Stimulated activated CD4-positive, alpha-beta T cell treated with anti-CD3 and anti-CD28 coated beads, Interleukin-15, amount 100 ng/mL, for 48 hours (primary cell): ENCODE measurements at regions not wholly inside any gene's neighbourhood (a gene's known extent, or its start where the extent isn't known, plus 50 kb on each side); places are given as distances from the start of the nearest gene placed in this dataset.

Experiments
- DNase-seq, 2 donors: peaks; one replicate each; pipeline ENCODE4 v3.0.0-alpha.2; 2020; ENCODE audit warnings: low read depth in 2 of 2

DNA sequence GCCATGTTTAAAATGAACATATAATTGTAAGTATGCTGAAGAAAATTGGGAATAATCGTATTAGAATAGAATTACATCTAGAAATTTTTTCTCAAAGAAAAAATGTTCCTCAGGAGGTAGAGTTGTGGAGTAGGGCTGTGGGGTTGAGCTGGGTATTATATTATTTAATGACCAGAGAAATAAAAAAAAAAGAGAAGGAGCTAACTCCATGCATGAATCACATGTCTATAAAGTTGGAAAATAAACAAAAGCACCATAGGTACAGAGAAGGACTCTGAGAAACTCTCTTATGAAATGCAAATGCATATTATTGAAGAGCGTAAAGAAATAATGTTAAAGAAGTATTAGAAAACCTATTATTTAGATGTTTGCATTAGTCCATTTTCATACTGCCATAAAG is 405.5 kb downstream of the EFNB2 start:
- no peak for DNase-seq

DNA sequence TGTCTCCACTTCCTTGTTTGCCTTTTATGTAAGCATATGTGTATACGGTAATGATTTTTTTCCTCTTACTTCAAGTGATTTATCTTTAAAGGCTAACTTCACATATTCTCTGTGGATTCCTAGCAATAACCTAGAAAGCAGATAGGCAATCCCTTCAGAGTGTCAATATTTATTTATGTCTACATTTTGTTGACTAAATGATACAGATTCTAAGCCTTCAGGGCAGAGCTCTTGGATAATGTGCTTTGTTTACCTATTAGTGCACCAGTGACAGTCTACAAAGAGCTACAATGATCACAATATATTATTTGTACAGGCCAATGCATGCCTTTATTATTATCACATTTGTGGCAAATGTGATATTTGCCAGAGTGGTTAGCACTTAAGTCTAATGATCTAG is 406.2 kb downstream of the EFNB2 start:
- no peak for DNase-seq

DNA sequence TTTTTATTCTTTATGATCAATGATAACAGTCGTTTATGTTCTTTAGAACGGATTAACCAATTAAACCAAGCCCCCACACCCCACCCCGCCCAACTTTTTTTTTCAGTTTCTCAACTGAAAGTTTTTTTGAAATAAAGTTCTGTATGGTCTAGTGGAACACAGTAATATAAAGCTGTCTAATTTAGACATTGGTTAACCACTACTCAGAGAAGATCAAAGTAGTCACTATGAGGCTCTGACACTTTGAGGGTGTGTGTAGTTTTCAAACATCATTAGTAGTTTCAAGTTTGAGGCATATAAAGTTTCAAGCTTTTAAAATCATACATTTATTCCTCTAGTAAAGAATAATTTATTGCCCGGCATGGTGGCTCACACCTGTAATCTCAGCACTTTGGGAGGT is 413.2 kb downstream of the EFNB2 start:
- DNase-seq, result no peak

DNA sequence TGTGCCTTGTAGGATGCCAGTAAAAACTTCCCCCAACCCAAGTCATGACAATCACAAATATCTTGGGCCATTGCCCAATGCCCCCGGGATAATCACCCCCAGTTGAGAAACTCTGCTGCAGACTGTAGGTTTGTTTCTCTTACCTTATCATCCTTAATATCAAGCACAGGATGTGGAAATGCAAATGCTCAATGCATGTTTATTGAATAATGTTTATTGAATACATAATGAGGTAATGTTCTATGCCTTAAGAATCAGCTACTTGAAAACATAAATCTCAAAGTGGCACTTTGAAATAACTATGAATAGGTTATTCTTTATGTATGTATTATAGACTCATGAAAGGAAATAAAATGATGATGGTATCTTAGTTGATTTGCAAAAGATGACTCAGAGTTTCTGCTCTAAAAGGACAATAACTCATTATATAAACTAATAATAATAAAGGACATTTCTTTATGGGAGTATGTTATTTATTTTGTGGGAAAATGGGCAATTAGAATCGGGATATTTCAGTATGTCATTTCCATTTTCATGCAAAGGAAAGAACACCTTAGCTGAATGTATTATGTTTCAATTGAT is 414.2 kb downstream of the EFNB2 start:
- DNase-seq, result no peak

DNA sequence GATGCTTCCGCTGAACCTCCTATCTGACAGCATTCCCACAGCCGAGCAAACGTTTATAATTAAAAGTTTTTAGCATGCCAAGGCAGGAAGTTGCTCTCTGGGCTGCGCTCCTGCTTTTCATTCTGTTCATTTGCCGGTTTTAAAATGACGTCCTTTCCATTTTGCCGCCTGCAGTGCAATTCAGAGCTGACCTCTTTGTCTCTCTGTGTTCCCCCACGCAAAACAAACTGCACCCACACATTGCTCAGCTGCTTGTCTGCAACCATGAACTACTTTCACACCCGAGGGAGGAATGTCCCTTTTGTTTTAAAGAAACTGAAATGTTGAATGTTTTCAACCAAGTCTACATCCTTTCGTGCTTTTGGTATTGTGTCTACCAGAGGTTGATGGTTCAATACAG is 416.5 kb downstream of the EFNB2 start:
- no peak for DNase-seq

DNA sequence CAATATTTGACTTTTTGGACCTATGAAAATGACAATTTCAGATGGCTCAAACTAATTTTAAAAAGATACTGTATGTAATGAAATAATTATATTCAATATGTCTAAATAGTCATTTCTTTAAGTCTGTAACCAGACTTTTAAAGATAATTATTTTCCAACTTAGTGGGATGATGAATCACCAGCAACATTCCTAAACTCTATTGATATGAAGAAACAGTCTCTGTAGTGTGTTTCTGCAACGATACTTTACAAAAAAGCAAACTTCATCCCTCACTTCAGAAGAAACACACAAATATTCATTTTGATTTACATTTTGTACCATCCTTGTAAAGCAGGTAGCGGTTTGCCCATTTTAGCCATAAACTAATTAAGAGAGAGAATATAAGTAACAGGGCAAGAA is 417.4 kb downstream of the EFNB2 start:
- DNase-seq, result no peak

DNA sequence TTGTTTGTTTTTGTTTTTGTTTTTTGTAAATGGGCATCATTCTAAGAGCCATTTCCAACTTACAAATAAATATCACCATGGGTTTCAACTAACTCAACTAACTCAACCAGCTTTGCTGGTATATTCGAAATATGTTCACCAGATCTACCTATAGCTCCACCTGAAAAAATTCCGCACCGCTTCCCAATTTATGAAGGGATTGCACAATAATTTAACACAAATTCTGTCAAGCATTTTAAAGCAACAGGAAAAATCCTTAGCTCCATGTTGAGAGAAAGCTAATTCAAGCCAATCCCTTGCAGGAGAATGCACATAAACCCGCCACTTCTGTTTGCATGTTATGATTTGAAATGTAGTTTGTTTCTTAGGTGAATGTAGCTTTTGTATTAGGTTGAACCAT is 417.8 kb downstream of the EFNB2 start:
- no peak for DNase-seq

DNA sequence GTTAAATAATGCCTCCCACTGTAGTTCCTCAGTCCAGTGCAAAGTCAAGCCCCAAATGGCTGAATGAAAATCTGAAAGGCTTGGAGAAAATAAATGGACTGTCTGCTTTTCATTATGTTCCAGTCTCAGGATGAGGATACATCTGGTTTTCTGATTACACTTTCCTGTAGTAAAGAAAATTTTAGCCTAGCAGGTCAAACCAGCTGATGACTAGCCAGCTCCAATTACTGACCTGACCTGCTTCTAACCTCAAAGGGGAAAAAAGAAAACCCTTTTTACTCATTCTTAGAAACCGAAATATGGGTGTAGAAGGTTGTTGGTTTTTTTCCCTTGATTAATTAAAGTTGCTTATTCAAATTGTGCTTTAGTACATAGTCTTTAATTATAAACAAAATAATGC is 418.4 kb downstream of the EFNB2 start:
- DNase-seq, result no peak

DNA sequence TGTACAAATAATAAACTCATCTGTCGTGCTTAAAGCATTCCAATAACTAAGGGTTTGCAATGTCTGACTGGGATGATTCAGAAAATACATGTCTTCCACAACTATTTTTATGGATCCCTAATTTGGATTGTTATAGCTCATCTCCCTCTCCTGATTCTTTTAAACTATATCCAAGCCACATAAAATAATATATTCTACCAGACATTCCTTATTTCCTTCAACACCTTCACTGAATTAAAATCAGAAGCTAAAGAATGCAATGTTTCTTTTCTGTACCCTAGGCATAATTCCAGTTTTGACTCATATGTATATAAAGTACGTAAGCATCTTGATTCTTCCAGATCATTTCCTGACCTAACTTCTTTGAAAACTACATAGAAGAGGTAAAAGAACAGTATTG is 420.4 kb downstream of the EFNB2 start:
- DNase-seq, result no peak

DNA sequence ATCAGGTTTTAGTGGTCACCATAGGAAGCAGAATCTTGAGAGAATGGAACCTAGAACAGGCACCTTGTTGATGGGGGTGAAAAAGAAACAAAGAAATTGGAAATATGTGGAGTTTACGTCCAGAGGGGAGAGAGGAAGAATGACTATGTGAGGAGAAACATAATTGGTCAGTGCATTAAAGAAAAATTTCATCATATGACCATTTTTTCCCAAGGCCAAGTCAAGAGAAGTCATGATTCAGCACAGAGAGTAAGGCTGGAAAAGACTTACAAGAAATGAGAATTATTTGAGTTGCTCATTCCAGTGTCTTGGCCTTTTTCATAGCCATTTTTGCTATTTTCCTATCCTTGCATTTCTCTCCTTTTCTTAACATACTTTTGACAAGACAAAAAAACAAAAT is 421.7 kb downstream of the EFNB2 start:
- DNase-seq, result no peak

DNA sequence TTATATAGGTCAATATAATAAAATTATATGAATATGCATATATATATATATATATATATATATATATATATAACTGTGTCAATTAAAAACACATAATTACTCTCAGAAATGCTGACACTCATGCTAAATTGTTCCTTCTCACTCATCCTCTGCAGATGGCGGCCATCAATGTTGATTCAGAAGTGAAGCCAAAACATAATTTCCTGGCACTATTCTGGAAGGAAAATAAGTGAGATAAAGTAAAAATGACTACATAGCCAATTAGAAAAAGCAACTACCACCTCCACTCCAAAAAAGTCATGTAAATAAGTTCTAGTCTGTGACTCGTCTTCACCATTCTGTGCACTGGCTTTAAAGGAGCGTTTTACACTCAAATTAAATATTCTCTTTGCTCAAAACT is 423.3 kb downstream of the EFNB2 start:
- DNase-seq, result no peak

DNA sequence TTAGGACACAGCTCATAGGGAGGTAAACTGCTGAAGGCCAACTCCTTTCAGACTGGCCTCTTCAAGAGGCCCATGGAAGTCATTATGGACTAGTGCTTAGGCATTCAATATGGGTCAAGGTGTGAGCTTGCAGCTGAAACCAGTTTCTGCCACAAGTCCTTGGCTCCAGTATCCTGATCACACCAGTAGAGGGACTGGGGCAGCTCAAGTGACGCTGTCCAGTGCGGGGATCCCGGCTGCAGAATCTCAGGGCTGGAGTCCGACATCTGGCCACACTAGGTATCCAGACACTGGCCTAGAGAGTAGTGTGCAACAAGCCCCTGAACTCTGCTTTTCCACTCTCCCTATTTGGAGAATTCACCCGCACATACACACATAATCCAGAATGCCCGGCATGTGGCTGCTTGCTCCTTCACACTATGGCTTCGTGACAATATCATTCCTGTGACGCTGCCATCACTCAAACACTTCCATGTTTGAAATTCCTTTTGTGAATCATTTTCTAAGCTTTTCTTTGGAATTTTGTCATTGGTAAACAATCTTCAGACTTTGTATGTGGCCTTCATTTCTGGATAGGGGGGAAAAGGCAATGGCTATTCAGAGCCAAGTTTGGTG is 425.1 kb downstream of the EFNB2 start:
- DNase-seq, result no peak

DNA sequence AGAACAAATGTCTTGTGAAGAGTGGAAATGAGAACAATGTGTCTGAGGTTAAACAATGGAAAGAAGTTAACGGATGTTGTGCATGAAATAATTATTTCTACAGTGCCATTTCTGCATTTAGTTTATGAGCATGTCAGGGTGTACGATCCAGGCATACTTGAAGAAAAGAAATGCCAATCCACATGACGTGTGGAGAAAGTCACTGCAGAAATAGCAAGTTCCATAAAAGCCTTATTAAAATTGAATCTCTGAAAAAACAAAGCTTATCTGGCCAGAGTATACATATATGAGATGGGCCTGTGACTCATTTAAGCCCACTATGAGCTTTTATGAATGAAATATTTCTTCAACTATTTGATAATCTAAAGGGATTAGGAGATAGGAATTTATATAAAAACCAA is 426.1 kb downstream of the EFNB2 start:
- no peak for DNase-seq

DNA sequence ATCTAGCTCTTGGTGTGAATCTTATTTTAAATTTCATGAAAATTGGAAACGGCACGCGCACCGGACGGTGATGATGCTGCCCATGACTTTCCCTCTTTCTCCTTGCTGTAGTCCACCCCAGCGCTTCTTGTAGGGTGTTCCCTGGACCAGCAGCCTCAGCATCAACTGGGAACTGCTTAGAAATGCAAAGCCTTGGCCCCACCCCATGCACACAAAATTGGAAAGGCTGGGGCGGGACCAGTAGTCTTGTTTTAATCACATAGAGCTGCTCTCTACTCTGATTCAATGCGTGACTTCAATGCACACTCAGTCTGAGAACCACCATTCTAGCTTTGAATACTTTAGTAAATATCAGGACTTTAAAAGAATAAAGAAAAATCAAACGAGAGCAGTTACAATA is 427.1 kb downstream of the EFNB2 start:
- DNase-seq, result no peak

DNA sequence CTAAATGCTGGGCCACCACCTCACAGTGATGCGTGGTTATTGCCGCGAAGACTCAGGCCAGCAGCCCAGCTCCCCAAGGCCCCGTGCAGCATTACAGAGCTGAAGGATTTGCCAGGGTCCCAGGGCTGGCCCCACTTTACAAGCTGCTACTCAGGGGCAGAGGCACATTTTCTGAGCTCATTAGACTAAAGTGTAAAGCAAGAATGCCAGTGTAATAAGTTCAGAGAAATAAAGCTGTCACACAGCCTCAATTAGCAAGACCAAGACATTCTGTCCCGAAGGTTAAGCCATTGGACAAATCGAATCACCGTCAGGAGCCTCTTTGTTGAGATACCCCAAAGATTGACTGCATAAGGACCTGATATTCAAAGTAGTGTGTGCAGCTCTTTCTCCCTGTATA is 428.4 kb downstream of the EFNB2 start:
- DNase-seq, result no peak

DNA sequence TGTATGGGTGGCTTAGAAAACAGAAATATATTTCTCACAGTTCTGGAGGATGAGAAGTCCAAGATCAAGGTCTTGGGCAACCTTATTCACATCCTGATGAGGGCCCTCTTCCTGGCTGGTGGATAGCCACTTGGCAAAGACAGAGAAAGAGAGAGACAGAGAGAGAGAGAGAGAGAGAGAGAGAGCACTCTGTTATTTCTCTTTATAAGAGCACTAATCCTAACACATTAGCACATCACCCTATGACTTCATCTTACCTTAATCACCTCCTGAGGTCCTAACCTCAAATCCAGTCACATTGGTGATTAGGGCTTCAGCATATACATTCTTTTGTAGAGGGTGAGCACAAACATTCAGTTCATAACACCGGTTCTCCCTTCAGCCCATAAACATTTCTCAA is 430.3 kb downstream of the EFNB2 start:
- DNase-seq, result no peak

DNA sequence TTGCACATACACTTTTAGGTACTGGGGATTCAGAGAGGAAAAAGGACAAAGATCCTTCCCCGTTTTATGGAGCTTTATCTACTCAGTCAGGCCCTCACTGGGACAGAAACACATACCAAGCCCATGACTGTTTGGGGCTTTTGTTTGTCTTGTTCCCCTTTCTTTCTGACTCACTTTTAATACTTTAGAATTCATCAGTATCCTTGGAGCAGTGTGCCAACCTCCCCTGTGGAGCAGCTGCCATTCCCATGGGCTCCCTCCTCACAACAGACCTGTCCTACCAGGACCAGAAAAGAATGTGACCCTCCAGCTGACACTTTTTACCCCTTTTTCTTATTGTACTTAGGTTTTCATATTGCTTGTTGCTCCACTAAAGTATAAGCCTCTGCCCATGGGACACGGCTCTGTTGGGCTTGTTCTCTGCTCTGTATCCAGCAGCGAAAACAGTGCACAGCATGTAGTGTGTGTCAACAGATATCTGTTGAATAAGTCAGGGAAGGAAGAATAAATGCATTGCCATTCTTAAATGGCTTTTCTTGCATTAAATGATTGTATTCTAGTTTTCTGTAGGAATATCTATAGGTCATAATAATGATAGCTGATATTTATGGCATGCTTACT is 431.1 kb downstream of the EFNB2 start:
- no peak for DNase-seq

DNA sequence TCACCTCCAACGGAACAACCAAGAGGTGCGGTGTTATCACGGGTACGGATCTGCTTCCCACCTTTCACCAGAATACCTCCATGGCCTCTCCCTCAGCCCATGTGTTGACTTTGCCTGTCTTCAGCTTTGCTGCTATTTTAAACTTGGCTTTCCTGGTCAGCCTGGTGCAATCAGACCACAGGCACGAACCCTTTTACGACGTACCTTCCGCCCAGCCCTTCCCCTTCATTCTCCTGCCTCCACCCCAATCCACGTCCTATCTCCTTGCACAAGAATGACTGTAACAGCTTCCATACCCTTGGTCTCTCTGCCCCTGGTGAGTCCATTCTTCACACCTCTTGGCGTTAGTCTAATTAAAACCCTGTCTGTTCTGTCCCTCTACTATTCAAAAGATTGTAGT is 431.7 kb downstream of the EFNB2 start:
- no peak for DNase-seq

DNA sequence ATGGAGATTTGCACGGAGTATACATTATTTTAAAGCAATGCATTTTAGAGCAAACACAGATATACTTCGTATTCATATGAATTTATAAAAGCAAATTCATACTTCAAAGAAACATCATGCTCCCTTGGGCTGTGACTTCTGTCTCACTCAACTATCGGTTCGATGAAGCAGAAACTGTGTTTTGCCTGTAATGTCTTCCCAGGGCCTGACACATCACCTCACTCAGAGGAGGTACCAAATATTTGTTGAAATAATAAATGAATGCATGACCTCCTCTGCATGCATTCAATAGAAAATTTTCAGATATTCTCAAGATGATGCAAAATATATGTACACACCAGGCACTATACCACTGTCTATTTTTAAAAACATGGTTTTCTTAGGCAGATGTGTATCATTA is 432.7 kb downstream of the EFNB2 start:
- no peak for DNase-seq

DNA sequence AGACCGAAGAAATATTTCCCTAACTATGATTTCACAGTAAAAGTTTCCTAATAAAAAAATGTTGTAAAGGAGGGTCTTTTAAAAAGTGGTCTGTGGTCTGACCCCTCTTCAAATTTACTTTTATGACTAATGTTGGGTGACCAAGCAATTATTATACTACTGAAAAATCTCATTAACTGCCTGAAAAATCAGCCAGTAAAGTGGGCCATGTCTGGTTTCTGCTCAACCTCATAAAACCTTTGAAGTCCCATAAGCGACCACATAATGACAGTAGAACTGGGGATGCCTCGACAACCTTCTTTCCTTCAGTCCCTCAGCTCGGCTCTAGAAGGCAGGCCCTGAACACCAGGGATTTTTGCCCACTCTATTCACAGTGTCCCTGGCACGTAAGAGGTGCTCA is 434.3 kb downstream of the EFNB2 start:
- no peak for DNase-seq

DNA sequence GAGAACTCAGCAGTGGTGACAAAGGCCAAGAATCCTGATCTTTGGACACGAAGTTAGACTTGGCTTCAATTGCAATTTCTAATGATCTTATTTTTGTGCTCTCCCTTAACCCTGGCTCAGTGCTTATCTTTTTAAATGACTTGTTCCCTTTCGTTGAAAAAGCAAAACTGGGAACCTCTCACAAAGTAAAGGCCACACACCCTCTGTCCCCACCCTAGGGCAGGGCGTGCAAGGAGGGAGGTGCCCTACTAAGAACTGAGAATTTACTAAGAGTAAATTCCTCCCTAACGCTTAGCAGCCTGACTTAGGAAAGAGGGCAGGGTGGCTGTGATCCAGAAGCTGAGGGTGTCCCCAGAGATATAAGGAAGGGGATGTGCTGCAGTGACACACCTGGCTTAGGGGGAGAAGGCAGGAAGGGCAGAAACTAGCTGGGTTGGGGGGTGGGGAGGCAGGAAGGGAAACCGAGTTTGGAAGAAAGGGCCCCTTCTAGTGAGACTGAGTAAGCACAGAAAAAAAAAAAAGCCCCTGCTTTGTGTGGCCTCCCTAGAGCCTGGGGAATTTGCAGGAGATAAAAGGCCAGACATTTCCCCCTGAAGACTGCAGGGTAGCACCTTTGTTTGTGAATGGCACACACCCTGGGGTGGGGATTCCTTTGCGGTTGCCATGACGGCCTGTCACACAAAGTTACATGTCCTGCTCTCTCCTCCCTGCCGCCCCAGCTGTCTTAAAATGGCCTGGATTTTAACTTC is 435.1 kb downstream of the EFNB2 start:
- DNase-seq, result no peak

DNA sequence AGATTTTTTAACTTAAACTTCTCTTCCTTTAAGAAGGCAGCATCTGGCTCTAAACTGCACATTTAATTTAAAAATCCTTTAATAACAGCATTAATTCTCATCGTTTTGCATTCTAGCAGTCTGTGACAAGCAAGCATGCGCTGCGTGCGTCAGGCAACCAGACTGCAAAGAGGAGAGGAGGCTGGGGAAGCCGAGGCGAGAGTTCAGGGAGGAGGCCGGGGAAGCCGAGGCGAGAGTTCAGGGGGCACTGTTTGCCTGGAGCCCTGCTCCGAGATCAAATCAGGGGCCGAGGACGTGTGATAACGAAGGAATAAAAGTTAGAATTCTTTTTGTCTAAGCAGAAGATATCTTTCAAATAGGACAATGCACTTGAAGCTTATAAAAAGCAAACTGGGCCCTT is 435.7 kb downstream of the EFNB2 start:
- no peak for DNase-seq

DNA sequence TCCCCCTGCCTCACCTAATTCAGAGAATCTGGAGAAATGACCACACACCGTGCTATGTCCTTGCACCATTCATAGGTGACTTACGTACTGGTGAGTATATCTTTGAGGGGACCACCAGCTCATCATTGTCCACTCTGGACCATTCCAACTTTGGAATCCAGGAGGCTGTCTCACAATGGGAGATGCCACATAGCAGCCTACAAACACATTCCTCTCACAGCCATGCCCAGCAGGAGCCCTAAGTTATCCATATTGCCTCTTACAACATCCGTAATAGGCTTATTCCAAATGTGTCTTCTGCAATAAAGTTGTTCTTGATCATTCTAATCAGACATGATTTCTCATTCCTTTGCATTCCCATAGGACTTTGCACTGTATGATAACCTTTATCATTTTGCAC is 436.7 kb downstream of the EFNB2 start:
- DNase-seq, result no peak
